ENCODE measurements at regions not wholly inside any gene's neighbourhood (a gene's known extent, or its start where the extent isn't known, plus 50 kb on each side); places are given as distances from the start of the nearest gene placed in this dataset.

GRCh38 chrX:22339459-22339858 is 66.7 kb downstream of the CBLL2 start:
- TF ChIP-seq EP300 (conservative IDR thresholded peaks at IDR 0.05; ENCODE audit: poor library complexity, severe bottlenecking) = peak; percentile 69
- peak; percentile 98 for TF ChIP-seq REST (IDR thresholded peaks at IDR 0.05; ENCODE audit: borderline replicate concordance)
- TF ChIP-seq CTCF (IDR thresholded peaks at IDR 0.05; ENCODE audit: poor library complexity, severe bottlenecking) = no peak
- no peak for TF ChIP-seq RAD21 (conservative IDR thresholded peaks at IDR 0.05)
- TF ChIP-seq TAF1 (IDR thresholded peaks at IDR 0.05; ENCODE audit: low read depth) = no peak
- no peak for TF ChIP-seq EZH2 (IDR thresholded peaks at IDR 0.05; ENCODE audit: borderline replicate concordance, insufficient read depth, low read length, poor library complexity, severe bottlenecking)
- TF ChIP-seq POLR2AphosphoS5 (IDR thresholded peaks at IDR 0.05) = peak; percentile 66
- no peak for TF ChIP-seq MXI1 (conservative IDR thresholded peaks at IDR 0.05; ENCODE audit: poor library complexity, severe bottlenecking)
- TF ChIP-seq SMC3 (conservative IDR thresholded peaks at IDR 0.05; ENCODE audit: poor library complexity) = no peak

Measured in neural cell (in vitro differentiated cells).